Vagina (tissue), 2 donors: ENCODE measurements at regions not wholly inside any gene's neighbourhood (a gene's known extent, or its start where the extent isn't known, plus 50 kb on each side); places are given as distances from the start of the nearest gene placed in this dataset.

Source experiments
- CTCF ChIP-seq, 3 experiments: fragments of 450-650 bp in 2 of 3; fragments of 200-600 bp in 1 of 3; sonication (generic) in 1 of 3; IDR thresholded peaks; one replicate each; pipeline ENCODE4 v1.5.1; 2017 to 2019; ENCODE audit warnings: antibody characterized with exemption in 3 of 3, mild to moderate bottlenecking in 2 of 3, moderate library complexity in 2 of 3
- POLR2A ChIP-seq, 2 donors: fragments of 450-650 bp; IDR thresholded peaks; one replicate each; pipeline ENCODE4 v1.6.1; 2017; ENCODE audit warnings: antibody characterized with exemption in 2 of 2, mild to moderate bottlenecking in 2 of 2, moderate library complexity in 2 of 2

GRCh38 chr3:124615896-124616543, 114.2 kb upstream of the UMPS start:
- TF ChIP-seq POLR2A (IDR thresholded peaks at IDR 0.05), result no peak
- no peak for TF ChIP-seq CTCF (IDR thresholded peaks at IDR 0.05)
